ENCODE measurements at regions not wholly inside any gene's neighbourhood (a gene's known extent, or its start where the extent isn't known, plus 50 kb on each side); places are given as distances from the start of the nearest gene placed in this dataset.

GRCh38 chr5:57863661-57864060, 381.1 kb upstream of the ACTBL2 start:
- TF ChIP-seq, protein P1, sequence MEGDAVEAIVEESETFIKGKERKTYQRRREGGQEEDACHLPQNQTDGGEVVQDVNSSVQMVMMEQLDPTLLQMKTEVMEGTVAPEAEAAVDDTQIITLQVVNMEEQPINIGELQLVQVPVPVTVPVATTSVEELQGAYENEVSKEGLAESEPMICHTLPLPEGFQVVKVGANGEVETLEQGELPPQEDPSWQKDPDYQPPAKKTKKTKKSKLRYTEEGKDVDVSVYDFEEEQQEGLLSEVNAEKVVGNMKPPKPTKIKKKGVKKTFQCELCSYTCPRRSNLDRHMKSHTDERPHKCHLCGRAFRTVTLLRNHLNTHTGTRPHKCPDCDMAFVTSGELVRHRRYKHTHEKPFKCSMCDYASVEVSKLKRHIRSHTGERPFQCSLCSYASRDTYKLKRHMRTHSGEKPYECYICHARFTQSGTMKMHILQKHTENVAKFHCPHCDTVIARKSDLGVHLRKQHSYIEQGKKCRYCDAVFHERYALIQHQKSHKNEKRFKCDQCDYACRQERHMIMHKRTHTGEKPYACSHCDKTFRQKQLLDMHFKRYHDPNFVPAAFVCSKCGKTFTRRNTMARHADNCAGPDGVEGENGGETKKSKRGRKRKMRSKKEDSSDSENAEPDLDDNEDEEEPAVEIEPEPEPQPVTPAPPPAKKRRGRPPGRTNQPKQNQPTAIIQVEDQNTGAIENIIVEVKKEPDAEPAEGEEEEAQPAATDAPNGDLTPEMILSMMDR (IDR thresholded peaks at IDR 0.05): no peak
- TF ChIP-seq POLR2A (IDR thresholded peaks at IDR 0.05): no peak

Measured in ovary (tissue), 3 donors.